ENCODE measurements at regions not wholly inside any gene's neighbourhood (a gene's known extent, or its start where the extent isn't known, plus 50 kb on each side); places are given as distances from the start of the nearest gene placed in this dataset.

DNA sequence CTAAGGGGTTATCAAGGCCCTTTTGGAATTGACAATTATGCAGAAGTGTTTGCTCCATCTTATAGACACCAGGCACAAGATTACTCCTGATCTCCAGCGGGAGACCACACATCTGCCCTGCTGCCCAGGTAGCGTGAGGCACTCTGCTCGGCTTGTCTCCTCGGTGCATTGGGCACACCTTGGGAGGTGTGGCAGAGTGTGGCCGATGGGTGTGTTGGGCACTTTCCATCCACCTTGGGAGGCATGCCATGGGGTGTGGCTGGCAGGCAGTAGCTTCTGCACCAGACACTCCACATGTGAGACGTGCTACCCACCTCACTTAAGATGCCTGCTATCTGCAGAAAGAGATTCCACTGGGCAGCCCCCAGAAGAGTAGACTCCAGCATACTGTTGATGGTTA, 54.1 kb downstream of the GADD45G start:
- TF ChIP-seq EZH2phosphoT487 (IDR thresholded peaks at IDR 0.05; ENCODE audit: low read depth, severe bottlenecking, unreplicated experiment) (no peak), EZH2 (IDR thresholded peaks at IDR 0.05; ENCODE audit: borderline replicate concordance) (no peak)
- TF ChIP-seq, protein P1, sequence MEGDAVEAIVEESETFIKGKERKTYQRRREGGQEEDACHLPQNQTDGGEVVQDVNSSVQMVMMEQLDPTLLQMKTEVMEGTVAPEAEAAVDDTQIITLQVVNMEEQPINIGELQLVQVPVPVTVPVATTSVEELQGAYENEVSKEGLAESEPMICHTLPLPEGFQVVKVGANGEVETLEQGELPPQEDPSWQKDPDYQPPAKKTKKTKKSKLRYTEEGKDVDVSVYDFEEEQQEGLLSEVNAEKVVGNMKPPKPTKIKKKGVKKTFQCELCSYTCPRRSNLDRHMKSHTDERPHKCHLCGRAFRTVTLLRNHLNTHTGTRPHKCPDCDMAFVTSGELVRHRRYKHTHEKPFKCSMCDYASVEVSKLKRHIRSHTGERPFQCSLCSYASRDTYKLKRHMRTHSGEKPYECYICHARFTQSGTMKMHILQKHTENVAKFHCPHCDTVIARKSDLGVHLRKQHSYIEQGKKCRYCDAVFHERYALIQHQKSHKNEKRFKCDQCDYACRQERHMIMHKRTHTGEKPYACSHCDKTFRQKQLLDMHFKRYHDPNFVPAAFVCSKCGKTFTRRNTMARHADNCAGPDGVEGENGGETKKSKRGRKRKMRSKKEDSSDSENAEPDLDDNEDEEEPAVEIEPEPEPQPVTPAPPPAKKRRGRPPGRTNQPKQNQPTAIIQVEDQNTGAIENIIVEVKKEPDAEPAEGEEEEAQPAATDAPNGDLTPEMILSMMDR (IDR thresholded peaks at IDR 0.05; ENCODE audit: poor library complexity): no peak
- Histone ChIP-seq H4K20me1 (ENCODE audit: insufficient read depth, poor library complexity, severe bottlenecking) (no peaks in the 10 kb centered on the region), H3K4me1 (ENCODE audit: insufficient read depth) (peaks cover 23% of the 10 kb centered on the region), H3K9me2 (replicated peaks; ENCODE audit: insufficient read depth) (no peaks in the 10 kb centered on the region), H3K4me2 (no peak overlapping the region), H3K36me3 (replicated peaks; ENCODE audit: insufficient read depth, low read depth) (no peaks in the 10 kb centered on the region), H3K27me3 (no peaks in the 10 kb centered on the region), H3K4me3 (no peak overlapping the region), H3K9me3 (ENCODE audit: low read depth) (no peaks in the 10 kb centered on the region), H3K27ac (no peak overlapping the region), H2AFZ (no peak overlapping the region), H3K79me2 (no peaks in the 10 kb centered on the region)
- DNase-seq (ENCODE audit: low spot score): no peak
- 97% methylated on average over 6 of the region's 6 CpGs for WGBS (ENCODE audit: low lambda C conversion rate, missing lambda C conversion rate)

DNA sequence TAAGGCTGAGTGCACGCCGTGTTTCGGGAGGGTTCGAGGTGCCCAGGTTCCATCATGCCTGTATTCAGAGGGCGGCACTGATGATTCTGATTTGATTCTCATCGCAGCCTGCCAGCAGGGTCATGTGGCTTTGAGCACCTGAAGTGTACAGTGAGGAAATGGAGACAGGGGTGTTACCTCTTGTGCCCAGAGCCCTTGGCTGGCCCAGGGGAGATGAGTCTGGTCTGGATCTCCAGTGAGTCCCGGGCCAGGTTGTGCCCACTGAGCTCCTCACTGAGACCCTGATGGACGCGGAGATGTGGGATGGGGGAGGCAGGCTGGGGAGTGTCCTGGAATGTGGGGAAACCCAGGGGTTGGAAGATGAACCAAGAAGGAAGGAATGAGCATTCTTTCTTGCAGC, 54.7 kb downstream of the GADD45G start:
- Histone ChIP-seq H3K4me1 (ENCODE audit: insufficient read depth) (peaks cover 28% of the 10 kb centered on the region), H3K9me2 (replicated peaks; ENCODE audit: insufficient read depth) (no peaks in the 10 kb centered on the region), H4K20me1 (ENCODE audit: insufficient read depth, poor library complexity, severe bottlenecking) (no peaks in the 10 kb centered on the region), H3K79me2 (no peaks in the 10 kb centered on the region), H3K36me3 (replicated peaks; ENCODE audit: insufficient read depth, low read depth) (no peaks in the 10 kb centered on the region), H2AFZ (no peak overlapping the region), H3K4me2 (no peak overlapping the region), H3K27me3 (no peaks in the 10 kb centered on the region), H3K9me3 (ENCODE audit: low read depth) (no peaks in the 10 kb centered on the region), H3K4me3 (no peak overlapping the region), H3K27ac (no peak overlapping the region)
- 97% methylated on average over 9 of the region's 9 CpGs for WGBS (ENCODE audit: low lambda C conversion rate, missing lambda C conversion rate)
- DNase-seq (ENCODE audit: low spot score): no peak
- TF ChIP-seq EZH2 (IDR thresholded peaks at IDR 0.05; ENCODE audit: borderline replicate concordance) (no peak), EZH2phosphoT487 (IDR thresholded peaks at IDR 0.05; ENCODE audit: low read depth, severe bottlenecking, unreplicated experiment) (no peak)
- TF ChIP-seq, protein P1 (IDR thresholded peaks at IDR 0.05; ENCODE audit: poor library complexity): no peak

- no peak overlapping the region for H2AFZ ChIP-seq
Measured at GRCh38 chr9:89659891-89660685, 55.3 kb downstream of the GADD45G start.

More at GRCh38 chr9:89659891-89660685, 55.3 kb downstream of the GADD45G start:
- no peaks in the 10 kb centered on the region for H4K20me1 ChIP-seq (ENCODE audit: insufficient read depth, poor library complexity, severe bottlenecking)
- H3K27me3 ChIP-seq: no peaks in the 10 kb centered on the region
- H3K9me3 ChIP-seq (ENCODE audit: low read depth): no peaks in the 10 kb centered on the region
- no peaks in the 10 kb centered on the region for H3K79me2 ChIP-seq
- no peaks in the 10 kb centered on the region for H3K36me3 ChIP-seq (replicated peaks; ENCODE audit: insufficient read depth, low read depth)
- no peaks in the 10 kb centered on the region for H3K9me2 ChIP-seq (replicated peaks; ENCODE audit: insufficient read depth)
- no peak overlapping the region for H3K4me2 ChIP-seq
- no peak for DNase-seq (ENCODE audit: low spot score)
- no peak for TF ChIP-seq EZH2phosphoT487 (IDR thresholded peaks at IDR 0.05; ENCODE audit: low read depth, severe bottlenecking, unreplicated experiment)
- TF ChIP-seq, protein P1 (IDR thresholded peaks at IDR 0.05; ENCODE audit: poor library complexity): no peak
- no peak for TF ChIP-seq EZH2 (IDR thresholded peaks at IDR 0.05; ENCODE audit: borderline replicate concordance)
- H3K4me3 ChIP-seq: no peak overlapping the region
- peaks cover 32% of the 10 kb centered on the region for H3K4me1 ChIP-seq (ENCODE audit: insufficient read depth)
- H3K27ac ChIP-seq: no peak overlapping the region
- WGBS (ENCODE audit: low lambda C conversion rate, missing lambda C conversion rate): 93% methylated on average over 6 of the region's 6 CpGs

Measured in hepatocyte (in vitro differentiated cells).